HepG2 (cell line): ENCODE measurements at regions not wholly inside any gene's neighbourhood (a gene's known extent, or its start where the extent isn't known, plus 50 kb on each side); places are given as distances from the start of the nearest gene placed in this dataset.

ENCODE experiments used
- ATAC-seq: fragments of 200-7000 bp; cut with Tn5 transposase; 3 replicates; pipeline ENCODE4 v1.9.1; 2020; ENCODE audit warnings: mild to moderate bottlenecking, moderate library complexity
- BruUV-seq: library from RNA; stranded (reverse); fragments of 400-500 nt; replicated peaks from 2 replicates; lab custom pipeline; 2021; lab: Mats Ljungman, UMichigan
- CTCF ChIA-PET: fragments of 300-600 bp; formaldehyde crosslinking; extraction: SDS; loops from one replicate; lab custom pipeline; 2021; ENCODE audit warnings: low total read pairs, inconsistent platforms, low intra/inter-chr PET ratio; lab: Yijun Ruan, JAX
- POLR2A ChIA-PET: fragments of 350-600 bp; sonication (Branson Sonifier 250); formaldehyde crosslinking; loops from one replicate; lab custom pipeline; 2020; ENCODE audit warnings: antibody characterized with exemption, inconsistent platforms; lab: Yijun Ruan, JAX
- DNase-seq: peaks from one replicate; pipeline ENCODE4 v3.0.0-alpha.2; 2015; ENCODE audit warnings: low spot score
- FAIRE-seq: peaks from 3 replicates; lab custom pipeline; 2011; peaks lifted over from hg19 to GRCh38; lab: Jason Lieb, UNC
- H2AFZ ChIP-seq: one replicate; pipeline ENCODE4 v1.6.1; 2011; ENCODE audit warnings: low read length, inconsistent platforms
- H3K27ac ChIP-seq: fragments of 300-600 bp; 3 replicates; pipeline ENCODE4 v1.8.0; 2011; ENCODE audit warnings: mixed run types, mild to moderate bottlenecking, mixed read lengths, low read length, inconsistent platforms; ENCODE audit not compliant: insufficient read depth; ENCODE audit errors: extremely low read length
- H3K27me3 ChIP-seq, 2 experiments: fragments of 200-600 bp in 1 of 2; 2 replicates in 1 of 2; 3 replicates in 1 of 2; pipeline versions ENCODE4 v1.6.0 to v1.8.0; 2011; ENCODE audit warnings: low read length in 2 of 2, mild to moderate bottlenecking in 2 of 2, moderate library complexity in 2 of 2, inconsistent platforms in 1 of 2; ENCODE audit not compliant: insufficient read depth in 2 of 2, control insufficient read depth in 1 of 2
- H3K36me3 ChIP-seq, 2 experiments: fragments of 200-600 bp in 1 of 2; replicated peaks in 1 of 2; 2 replicates in 1 of 2; 3 replicates in 1 of 2; pipeline versions ENCODE4 v1.5.1 to v1.8.0; 2011; ENCODE audit warnings: low read length in 2 of 2, inconsistent platforms in 1 of 2; ENCODE audit not compliant: insufficient read depth in 2 of 2, control insufficient read depth in 1 of 2
- H3K4me1 ChIP-seq: 2 replicates; pipeline ENCODE4 v1.5.1; 2012; ENCODE audit warnings: low read length, inconsistent platforms; ENCODE audit not compliant: insufficient read depth
- H3K4me2 ChIP-seq: 2 replicates; pipeline ENCODE4 v1.6.0; 2011; ENCODE audit warnings: low read depth, low read length, inconsistent platforms
- H3K4me3 ChIP-seq, 3 experiments: fragments of 200-600 bp in 1 of 3; sonication (generic), shearing (Covaris generic) in 1 of 3; replicated peaks in 1 of 3; 2 replicates each; pipeline ENCODE4 v1.5.1; 2011 to 2016; ENCODE audit warnings: low read length in 3 of 3, inconsistent platforms in 2 of 3, low read depth in 2 of 3, mild to moderate bottlenecking in 2 of 3, control low read depth in 1 of 3, mixed read lengths in 1 of 3; ENCODE audit not compliant: insufficient read depth in 1 of 3
- H3K79me2 ChIP-seq: one replicate; pipeline ENCODE4 v1.6.1; 2011; ENCODE audit warnings: low read length, inconsistent platforms; ENCODE audit not compliant: insufficient read depth
- H3K9ac ChIP-seq: 2 replicates; pipeline ENCODE4 v1.6.0; 2011; ENCODE audit warnings: mild to moderate bottlenecking, low read depth, low read length, inconsistent platforms; ENCODE audit not compliant: insufficient read depth
- H3K9me3 ChIP-seq: 2 replicates; pipeline ENCODE4 v1.5.1; 2012; ENCODE audit warnings: mild to moderate bottlenecking, low read length
- H4K20me1 ChIP-seq: 2 replicates; pipeline ENCODE4 v1.6.0; 2011; ENCODE audit warnings: inconsistent platforms, mild to moderate bottlenecking, low read length, moderate library complexity; ENCODE audit not compliant: insufficient read depth
- AKAP8 ChIP-seq: sonication (generic); formaldehyde crosslinking; IDR thresholded peaks from 2 replicates; pipeline ENCODE4 v1.5.1; 2020; ENCODE audit warnings: mild to moderate bottlenecking, missing genetic modification reagents
- ATF5 ChIP-seq: sonication (generic); formaldehyde crosslinking; IDR thresholded peaks from 2 replicates; pipeline ENCODE4 v1.4.0; 2020; ENCODE audit warnings: mild to moderate bottlenecking, low read depth, missing genetic modification reagents
- CBX1 ChIP-seq: IDR thresholded peaks from one replicate; pipeline ENCODE4 v1.6.1; 2016; ENCODE audit warnings: antibody characterized with exemption, low read depth
- ELK4 ChIP-seq: sonication (generic); formaldehyde crosslinking; IDR thresholded peaks from 2 replicates; pipeline ENCODE4 v1.9.0; 2021; ENCODE audit warnings: missing genetic modification reagents, borderline replicate concordance
- ETV6 ChIP-seq: sonication (generic); formaldehyde crosslinking; conservative IDR thresholded peaks from 2 replicates; pipeline ENCODE4 v1.4.0; 2020; ENCODE audit warnings: missing genetic modification reagents
- GFI1 ChIP-seq: sonication (generic); formaldehyde crosslinking; IDR thresholded peaks from 2 replicates; pipeline ENCODE4 v1.5.0; 2020; ENCODE audit warnings: missing genetic modification reagents, mild to moderate bottlenecking, borderline replicate concordance
- HDAC1 ChIP-seq: sonication (generic); formaldehyde crosslinking; IDR thresholded peaks from 2 replicates; pipeline ENCODE4 v1.5.1; 2020; ENCODE audit warnings: mild to moderate bottlenecking, missing genetic modification reagents
- HNRNPL ChIP-seq: fragments of 200-400 bp; formaldehyde crosslinking; IDR thresholded peaks from 2 replicates; pipeline ENCODE4 v1.6.1; 2017; ENCODE audit warnings: mild to moderate bottlenecking, low read depth, low read length
- KAT2B ChIP-seq: fragments of 150-350 bp; IDR thresholded peaks from 2 replicates; pipeline ENCODE4 v1.6.1; 2014; ENCODE audit warnings: low read depth, low read length, borderline replicate concordance
- KDM4B ChIP-seq: sonication (generic); formaldehyde crosslinking; IDR thresholded peaks from 2 replicates; pipeline ENCODE4 v1.4.0; 2020; ENCODE audit warnings: missing genetic modification reagents
- PRDM10 ChIP-seq: sonication (generic); formaldehyde crosslinking; IDR thresholded peaks from 2 replicates; pipeline ENCODE4 v1.4.0; 2020; ENCODE audit warnings: low read depth, missing genetic modification reagents
- RFX3 ChIP-seq: IDR thresholded peaks from 2 replicates; pipeline ENCODE4 v1.6.1; 2016; ENCODE audit warnings: missing biosample characterization, missing genetic modification reagents
- ZNF253 ChIP-seq: sonication (generic); formaldehyde crosslinking; IDR thresholded peaks from 2 replicates; pipeline ENCODE4 v1.8.0; 2022; ENCODE audit warnings: mild to moderate bottlenecking, missing genetic modification reagents, borderline replicate concordance
- ZNF547 ChIP-seq: sonication (generic); formaldehyde crosslinking; IDR thresholded peaks from 2 replicates; pipeline ENCODE4 v1.5.1; 2020; ENCODE audit warnings: mild to moderate bottlenecking, missing genetic modification reagents
- ZNF691 ChIP-seq: sonication (generic); formaldehyde crosslinking; IDR thresholded peaks from 2 replicates; pipeline ENCODE4 v1.4.0; 2020; ENCODE audit warnings: missing genetic modification reagents, low read depth, mild to moderate bottlenecking, borderline replicate concordance
- ZNF878 ChIP-seq: sonication (generic); formaldehyde crosslinking; IDR thresholded peaks from 2 replicates; pipeline ENCODE4 v1.8.1; 2023; ENCODE audit warnings: mild to moderate bottlenecking, missing genetic modification reagents, moderate library complexity
- ZZZ3 ChIP-seq: sonication (generic); formaldehyde crosslinking; IDR thresholded peaks from 2 replicates; pipeline ENCODE4 v1.4.0; 2020; ENCODE audit warnings: missing genetic modification reagents, mild to moderate bottlenecking, borderline replicate concordance
- WGBS: methylation state at CpG from one replicate; pipeline ENCODE4 v1.1.6; 2017; ENCODE audit warnings: low lambda C conversion rate; 5-methylcytosine and 5-hydroxymethylcytosine counted together
- in situ Hi-C: cut with HindIII; loops from 2 replicates; pipeline ENCODE4 v1.10.0; 2017; ENCODE audit warnings: low pct_unique_long_range_greater_than_20kb; ENCODE audit not compliant: extremely low pct_ligation_motif_present
- intact Hi-C: fragments of 100-400 bp; cut with micrococcal nuclease; formaldehyde crosslinking; loops from one replicate; pipeline ENCODE4 v1.10.0; 2022; ENCODE audit not compliant: unreplicated experiment

- WGBS, result 60% methylated on average over 5 of the region's 5 CpGs
- no peak overlapping the region for H2AFZ ChIP-seq
- no peaks in the 10 kb centered on the region for H3K4me1 ChIP-seq
- no peaks in the 10 kb centered on the region for H3K79me2 ChIP-seq
- intact Hi-C loops, result loop anchor here (10.0 kb wide), 1 partner anchor 742 kb away; no protein-coding TSS in a partner anchor
- H3K4me2 ChIP-seq, result no peak overlapping the region
- no peak overlapping the region for H3K27ac ChIP-seq
- CTCF ChIA-PET, result no interaction called here
- DNase-seq (no peak), FAIRE-seq (no peak), ATAC-seq (no peak)
- no peak for TF ChIP-seq GFI1 (CRISPR knock-in tag)
- no peak for TF ChIP-seq ZZZ3 (CRISPR knock-in tag)
- TF ChIP-seq RFX3 (CRISPR knock-in tag), result no peak
- TF ChIP-seq PRDM10 (CRISPR knock-in tag), result no peak
- no peak for TF ChIP-seq AKAP8 (CRISPR knock-in tag)
- no peak for TF ChIP-seq ATF5 (CRISPR knock-in tag)
- no peak for TF ChIP-seq ZNF878 (CRISPR knock-in tag)
- TF ChIP-seq HDAC1 (CRISPR knock-in tag), result no peak
- TF ChIP-seq ZNF547 (CRISPR knock-in tag), result no peak
- no peak for TF ChIP-seq HNRNPL
- no peak for TF ChIP-seq ZNF253 (CRISPR knock-in tag)
- TF ChIP-seq ETV6 (CRISPR knock-in tag), result no peak
- TF ChIP-seq ZNF691, result no peak
- TF ChIP-seq KAT2B, result no peak
- no peak for TF ChIP-seq KDM4B (CRISPR knock-in tag)
- no peak for TF ChIP-seq ELK4
- no peak for TF ChIP-seq CBX1
- POLR2A ChIA-PET, result no interaction called here
- H4K20me1 ChIP-seq, result no peaks in the 10 kb centered on the region
- no TSS peak for BruUV-seq
- no peak overlapping the region for H3K9ac ChIP-seq
- no peaks in the 10 kb centered on the region for H3K36me3 ChIP-seq
- no peaks in the 10 kb centered on the region for H3K9me3 ChIP-seq
- in situ Hi-C loops, result no loop called here
- peaks cover 0 to 32% of the 10 kb centered on the region in 2 experiments; a peak in 4 of 5 replicates for H3K27me3 ChIP-seq
- no peak overlapping the region for H3K4me3 ChIP-seq
Measured at GRCh38 chr15:69722924-69723323, 270.3 kb downstream of the RPLP1 start.
